ENCODE measurements at regions not wholly inside any gene's neighbourhood (a gene's known extent, or its start where the extent isn't known, plus 50 kb on each side); places are given as distances from the start of the nearest gene placed in this dataset.

GRCh38 chr2:238988105-238988504, 140.2 kb downstream of the TWIST2 start:
- TF ChIP-seq CTCF (optimal IDR thresholded peaks at IDR 0.05 in 1 of 3, IDR thresholded peaks at IDR 0.05 in 1 of 3, conservative IDR thresholded peaks at IDR 0.05 in 1 of 3; ENCODE audit: extremely low read depth in 1 of 3, insufficient read depth in 2 of 3, low read length in 3 of 3): no peak
- TF ChIP-seq EZH2 (IDR thresholded peaks at IDR 0.05; ENCODE audit: low read length): no peak

All from keratinocyte (primary cell).